ENCODE measurements at regions not wholly inside any gene's neighbourhood (a gene's known extent, or its start where the extent isn't known, plus 50 kb on each side); places are given as distances from the start of the nearest gene placed in this dataset.

DNA sequence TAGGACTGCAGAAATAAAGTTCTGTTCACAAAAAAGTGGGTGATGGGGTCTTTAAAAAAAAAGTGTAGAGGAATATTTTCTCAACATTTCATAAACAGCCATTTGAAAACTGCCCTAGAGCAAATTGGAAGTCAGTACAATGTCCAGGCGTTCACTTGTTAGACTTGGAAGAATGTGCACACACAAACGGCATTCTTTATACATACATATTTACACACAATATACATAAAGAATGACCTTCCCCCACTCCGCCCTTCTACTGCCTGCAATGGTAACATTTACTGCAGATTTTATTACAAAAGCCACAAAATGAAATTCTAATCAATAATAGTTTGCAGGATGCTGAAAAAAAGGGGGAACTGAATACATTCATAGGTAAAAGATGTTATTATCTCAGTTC, 103.4 kb upstream of the TOX3 start (continued):
- TF ChIP-seq BACH1 (IDR thresholded peaks at IDR 0.05; ENCODE audit: low read length): no peak
- no peak for TF ChIP-seq KDM1A (IDR thresholded peaks at IDR 0.05; ENCODE audit: borderline replicate concordance, low read length)
- no peak for TF ChIP-seq BRCA1 (IDR thresholded peaks at IDR 0.05; ENCODE audit: low read depth, low read length)
